MCF 10A (cell line): ENCODE measurements at regions not wholly inside any gene's neighbourhood (a gene's known extent, or its start where the extent isn't known, plus 50 kb on each side); places are given as distances from the start of the nearest gene placed in this dataset.

Experiments
- BruUV-seq: library from RNA; stranded (reverse); fragments of 400-500 nt; replicated peaks from 2 replicates; lab custom pipeline; 2021; lab: Mats Ljungman, UMichigan
- CTCF ChIA-PET: fragments of 300-600 bp; sonication (Branson Sonifier 250); formaldehyde crosslinking; extraction: SDS; loops from one replicate; lab custom pipeline; 2021; ENCODE audit warnings: antibody characterized with exemption, inconsistent platforms; lab: Yijun Ruan, JAX
- POLR2A ChIA-PET: fragments of 300-600, 350-650 bp; sonication (Branson Sonifier 250); formaldehyde crosslinking; extraction: SDS; loops from one replicate; lab custom pipeline; 2020; ENCODE audit warnings: antibody characterized with exemption, inconsistent platforms; lab: Yijun Ruan, JAX
- DNase-seq: peaks from one replicate; pipeline ENCODE4 v3.0.0-alpha.2; 2018; ENCODE audit not compliant: unreplicated experiment
- H3K27ac Mint-ChIP-seq: one replicate; pipeline ENCODE4 v1.8.0; 2022; ENCODE audit warnings: mild to moderate bottlenecking, low read depth, mixed read lengths; ENCODE audit not compliant: unreplicated experiment
- H3K27me3 Mint-ChIP-seq: one replicate; pipeline ENCODE4 v1.8.0; 2022; ENCODE audit warnings: mixed read lengths; ENCODE audit not compliant: insufficient read depth, unreplicated experiment
- H3K36me3 Mint-ChIP-seq: one replicate; pipeline ENCODE4 v1.8.0; 2022; ENCODE audit warnings: mild to moderate bottlenecking, moderate library complexity, mixed read lengths; ENCODE audit not compliant: insufficient read depth, unreplicated experiment
- H3K4me1 Mint-ChIP-seq: one replicate; pipeline ENCODE4 v1.8.0; 2022; ENCODE audit warnings: mixed read lengths; ENCODE audit not compliant: insufficient read depth, unreplicated experiment
- H3K4me3 Mint-ChIP-seq: one replicate; pipeline ENCODE4 v1.8.0; 2022; ENCODE audit warnings: mild to moderate bottlenecking, moderate library complexity, mixed read lengths; ENCODE audit not compliant: unreplicated experiment
- H3K9me3 Mint-ChIP-seq: one replicate; pipeline ENCODE4 v1.8.0; 2022; ENCODE audit warnings: mixed read lengths; ENCODE audit not compliant: unreplicated experiment
- CTCF ChIP-seq: fragments of 200-600 bp; IDR thresholded peaks from one replicate; pipeline ENCODE4 v1.8.0; 2022; ENCODE audit warnings: antibody characterized with exemption, mild to moderate bottlenecking; ENCODE audit not compliant: unreplicated experiment
- intact Hi-C: fragments of 100-400 bp; cut with micrococcal nuclease; formaldehyde crosslinking; loops from 2 replicates; pipeline ENCODE4 v1.14.1; 2022

- Mint-ChIP-seq H3K4me3 (no peak overlapping the region), H3K27me3 (no peaks in the 10 kb centered on the region), H3K27ac (no peak overlapping the region), H3K4me1 (no peaks in the 10 kb centered on the region), H3K36me3 (no peaks in the 10 kb centered on the region), H3K9me3 (no peaks in the 10 kb centered on the region)
- TF ChIP-seq CTCF = no peak
- no TSS peak for BruUV-seq
- DNase-seq = no peak
- ChIA-PET CTCF (no interaction called here), POLR2A (no interaction called here)
- intact Hi-C loops = no loop called here
Measured at GRCh38 chr15:31247404-31247803, 79.2 kb upstream of the KLF13 start.

- CTCF ChIA-PET = interaction anchor here (0.5 kb wide), 1 partner anchor 47 kb away, joined by 3 read pairs; no protein-coding TSS in a partner anchor
- no peaks in the 10 kb centered on the region for H3K36me3 Mint-ChIP-seq
- DNase-seq = no peak
- H3K9me3 Mint-ChIP-seq = no peaks in the 10 kb centered on the region
- no peak for TF ChIP-seq CTCF
- H3K4me1 Mint-ChIP-seq = no peaks in the 10 kb centered on the region
- intact Hi-C loops = no loop called here
- H3K27ac Mint-ChIP-seq = no peak overlapping the region
- no peaks in the 10 kb centered on the region for H3K27me3 Mint-ChIP-seq
- BruUV-seq = no TSS peak
- no peak overlapping the region for H3K4me3 Mint-ChIP-seq
- POLR2A ChIA-PET = interaction anchor here (0.6 kb wide), 1 partner anchor 137 kb away, joined by 3 read pairs; no protein-coding TSS in a partner anchor
Measured at GRCh38 chr15:31248263-31248662, 78.4 kb upstream of the KLF13 start.

GRCh38 chr15:31248951-31249350 is 77.7 kb upstream of the KLF13 start:
- no peaks in the 10 kb centered on the region for H3K4me1 Mint-ChIP-seq
- ChIA-PET CTCF (no interaction called here), POLR2A (no interaction called here)
- no peak overlapping the region for H3K27ac Mint-ChIP-seq
- intact Hi-C loops = no loop called here
- DNase-seq = no peak
- no peaks in the 10 kb centered on the region for H3K9me3 Mint-ChIP-seq
- no peaks in the 10 kb centered on the region for H3K27me3 Mint-ChIP-seq
- no peaks in the 10 kb centered on the region for H3K36me3 Mint-ChIP-seq
- BruUV-seq = no TSS peak
- no peak for TF ChIP-seq CTCF
- no peak overlapping the region for H3K4me3 Mint-ChIP-seq

GRCh38 chr15:31250033-31250432 is 76.6 kb upstream of the KLF13 start:
- no peak for TF ChIP-seq CTCF
- Mint-ChIP-seq H3K4me3 (no peak overlapping the region), H3K27ac (no peak overlapping the region)

More at GRCh38 chr15:31250033-31250432, 76.6 kb upstream of the KLF13 start:
- no peaks in the 10 kb centered on the region for H3K36me3 Mint-ChIP-seq
- no TSS peak for BruUV-seq
- POLR2A ChIA-PET = no interaction called here
- CTCF ChIA-PET = interaction anchor here (0.6 kb wide), 1 partner anchor 69 kb away, joined by 3 read pairs; no protein-coding TSS in a partner anchor
- no peak for DNase-seq
- H3K9me3 Mint-ChIP-seq = no peaks in the 10 kb centered on the region
- H3K4me1 Mint-ChIP-seq = peaks cover 10% of the 10 kb centered on the region
- intact Hi-C loops = no loop called here
- no peaks in the 10 kb centered on the region for H3K27me3 Mint-ChIP-seq
